B cell (primary cell): ENCODE measurements at regions not wholly inside any gene's neighbourhood (a gene's known extent, or its start where the extent isn't known, plus 50 kb on each side); places are given as distances from the start of the nearest gene placed in this dataset.

Experiments used
- ATAC-seq: fragments of 200-7000 bp; cut with Tn5 transposase; one replicate; pipeline ENCODE4 v1.10.0; 2021; ENCODE audit warnings: low read depth, mild to moderate bottlenecking, moderate number of reproducible peaks, moderate library complexity
- CTCF ChIA-PET: fragments of 350-600 bp; sonication (Branson Sonifier 250); formaldehyde crosslinking; loops from one replicate; lab custom pipeline; 2021; ENCODE audit warnings: antibody characterized with exemption, inconsistent platforms; lab: Charles Lee
- POLR2A ChIA-PET: fragments of 350-600 bp; sonication (Branson Sonifier 250); formaldehyde crosslinking; loops from one replicate; lab custom pipeline; 2021; ENCODE audit warnings: antibody characterized with exemption; lab: Charles Lee
- DNase-seq: peaks from one replicate; pipeline ENCODE4 v3.0.0; 2013
- H2AFZ ChIP-seq: 2 replicates; pipeline ENCODE4 v1.6.1; 2012; ENCODE audit warnings: mild to moderate bottlenecking, low read depth, low read length; ENCODE audit not compliant: insufficient read depth, poor library complexity, severe bottlenecking
- H3K27ac ChIP-seq, 2 donors: 1 replicate in 1 of 2; 2 replicates in 1 of 2; pipeline ENCODE4 v1.5.1; 2012 to 2013; ENCODE audit warnings: low read length in 2 of 2, mild to moderate bottlenecking in 2 of 2, moderate library complexity in 1 of 2
- H3K27me3 ChIP-seq, 4 experiments: fragments of 200-600 bp in 1 of 4; sonication (generic) in 1 of 4; replicated peaks in 1 of 4; 1 replicate in 2 of 4; 2 replicates in 2 of 4; pipeline versions ENCODE4 v1.6.1 to v1.7.0; 2013 to 2016; ENCODE audit warnings: low read length in 3 of 4, mild to moderate bottlenecking in 2 of 4, mixed read lengths in 1 of 4, moderate library complexity in 1 of 4; ENCODE audit not compliant: insufficient read depth in 4 of 4, control insufficient read depth in 3 of 4; ENCODE audit errors: control extremely low read depth in 1 of 4
- H3K36me3 ChIP-seq, 2 experiments: replicated peaks in 1 of 2; 1 replicate in 1 of 2; 2 replicates in 1 of 2; pipeline versions ENCODE4 v1.6.1 to v1.7.1; 2013; ENCODE audit warnings: low read length in 1 of 2; ENCODE audit not compliant: insufficient read depth in 2 of 2, control insufficient read depth in 1 of 2; ENCODE audit errors: control extremely low read depth in 1 of 2, extremely low read depth in 1 of 2
- H3K4me1 ChIP-seq, 2 donors: fragments of 200-600 bp in 1 of 2; sonication (generic) in 1 of 2; 1 replicate in 1 of 2; 2 replicates in 1 of 2; pipeline versions ENCODE4 v1.5.1 to v1.6.1; 2013 to 2017; ENCODE audit warnings: low read length in 2 of 2; ENCODE audit not compliant: control insufficient read depth in 2 of 2, insufficient read depth in 2 of 2
- H3K4me2 ChIP-seq: replicated peaks from 2 replicates; pipeline ENCODE3; 2012; ENCODE audit warnings: mild to moderate bottlenecking, low read depth, low read length; ENCODE audit not compliant: poor library complexity, severe bottlenecking
- H3K4me3 ChIP-seq, 5 experiments: fragments of 200-600 bp in 1 of 5; sonication (generic) in 1 of 5; 1 replicate in 3 of 5; 2 replicates in 2 of 5; pipeline versions ENCODE4 v1.5.1 to v1.7.0; 2011 to 2016; ENCODE audit warnings: low read length in 4 of 5, mild to moderate bottlenecking in 4 of 5, low read depth in 2 of 5, control low read depth in 1 of 5, moderate library complexity in 1 of 5; ENCODE audit not compliant: insufficient read depth in 1 of 5; ENCODE audit errors: control extremely low read depth in 1 of 5, extremely low read depth in 1 of 5
- H3K79me2 ChIP-seq: fragments of 200-600 bp; sonication (generic); one replicate; pipeline ENCODE4 v1.6.0; 2016; ENCODE audit warnings: low read length; ENCODE audit not compliant: control insufficient read depth, insufficient read depth
- H3K9ac ChIP-seq: fragments of 200-600 bp; sonication (generic); 2 replicates; pipeline ENCODE4 v1.6.1; 2017; ENCODE audit warnings: mild to moderate bottlenecking, low read length, moderate library complexity
- H3K9me3 ChIP-seq, 3 donors: one replicate each; pipeline versions ENCODE4 v1.6.1 to v1.7.1; 2013; ENCODE audit warnings: low read length in 2 of 3; ENCODE audit not compliant: control insufficient read depth in 2 of 3, insufficient read depth in 1 of 3; ENCODE audit errors: control extremely low read depth in 1 of 3
- H4K20me1 ChIP-seq: 2 replicates; pipeline ENCODE4 v1.6.0; 2012; ENCODE audit warnings: mild to moderate bottlenecking, low read length; ENCODE audit not compliant: insufficient read depth, control insufficient read depth, poor library complexity, severe bottlenecking
- H3K27ac Mint-ChIP-seq: one replicate; pipeline ENCODE4 v1.8.0; 2021; ENCODE audit warnings: mixed read lengths
- H3K27me3 Mint-ChIP-seq: one replicate; pipeline ENCODE4 v1.8.0; 2021; ENCODE audit warnings: mixed read lengths
- H3K4me1 Mint-ChIP-seq: one replicate; pipeline ENCODE4 v1.8.0; 2021; ENCODE audit warnings: mixed read lengths
- H3K4me3 Mint-ChIP-seq: one replicate; pipeline ENCODE4 v1.8.0; 2021; ENCODE audit warnings: mixed read lengths
- H3K9me3 Mint-ChIP-seq: one replicate; pipeline ENCODE4 v1.8.0; 2022; ENCODE audit warnings: mixed read lengths; ENCODE audit not compliant: insufficient read depth
- EZH2 ChIP-seq: IDR thresholded peaks from 2 replicates; pipeline ENCODE4 v1.6.1; 2012; ENCODE audit warnings: borderline replicate concordance, low read depth, mild to moderate bottlenecking, moderate library complexity, low read length; ENCODE audit not compliant: insufficient read depth, poor library complexity, severe bottlenecking
- whole genome bisulfite sequencing: methylation state at CpG from one replicate; pipeline ENCODE4 v1.1.5; 2013; ENCODE audit warnings: missing lambda C conversion rate; ENCODE audit not compliant: insufficient coverage; 5-methylcytosine and 5-hydroxymethylcytosine counted together
- intact Hi-C: fragments of 100-400 bp; cut with micrococcal nuclease; formaldehyde crosslinking; loops from one replicate; pipeline ENCODE4 v1.10.0; 2022
- TF ChIP-seq, protein P1 (sequence below): fragments of 200-600 bp; IDR thresholded peaks from one replicate; pipeline ENCODE4 v1.8.0; 2022; ENCODE audit warnings: antibody characterized with exemption, mild to moderate bottlenecking

DNA sequence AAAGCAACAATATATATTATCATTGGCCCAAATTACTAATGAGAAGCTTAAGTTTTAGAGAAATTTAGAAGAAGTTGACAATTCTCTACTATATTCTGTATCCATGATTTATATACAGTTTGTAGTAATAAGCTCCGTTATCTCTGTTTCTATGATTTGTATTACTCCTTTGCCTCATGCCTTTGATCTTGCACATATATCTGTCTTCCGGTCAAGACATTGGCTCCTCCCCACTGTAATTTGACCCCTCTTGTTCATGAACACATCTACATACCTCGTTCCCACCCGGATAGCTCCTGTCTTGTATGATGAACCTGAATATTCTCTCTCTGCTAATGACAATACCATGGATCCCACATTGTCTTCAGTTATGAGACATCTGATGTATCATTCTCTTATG is 581.0 kb upstream of the RGS18 start:
- ATAC-seq (no peak), DNase-seq (no peak)
- ChIA-PET CTCF (no interaction called here), POLR2A (no interaction called here)
- H3K4me1 ChIP-seq, result no peaks in the 10 kb centered on the region
- WGBS, result 83% methylated on average over 3 of the region's 4 CpGs
- no peaks in the 10 kb centered on the region for H3K4me1 Mint-ChIP-seq
- no peaks in the 10 kb centered on the region for H3K27me3 Mint-ChIP-seq
- H4K20me1 ChIP-seq, result no peaks in the 10 kb centered on the region
- H3K36me3 ChIP-seq, result no peaks in the 10 kb centered on the region
- H3K27ac Mint-ChIP-seq, result no peak overlapping the region
- no peak overlapping the region for H3K4me2 ChIP-seq
- no peak overlapping the region for H3K4me3 ChIP-seq
- no peak overlapping the region for H3K9ac ChIP-seq
- intact Hi-C loops, result no loop called here
- H3K9me3 ChIP-seq, result no peaks in the 10 kb centered on the region
- H2AFZ ChIP-seq, result no peak overlapping the region
- no peak overlapping the region for H3K4me3 Mint-ChIP-seq
- TF ChIP-seq EZH2, result no peak
- TF ChIP-seq, protein P1, sequence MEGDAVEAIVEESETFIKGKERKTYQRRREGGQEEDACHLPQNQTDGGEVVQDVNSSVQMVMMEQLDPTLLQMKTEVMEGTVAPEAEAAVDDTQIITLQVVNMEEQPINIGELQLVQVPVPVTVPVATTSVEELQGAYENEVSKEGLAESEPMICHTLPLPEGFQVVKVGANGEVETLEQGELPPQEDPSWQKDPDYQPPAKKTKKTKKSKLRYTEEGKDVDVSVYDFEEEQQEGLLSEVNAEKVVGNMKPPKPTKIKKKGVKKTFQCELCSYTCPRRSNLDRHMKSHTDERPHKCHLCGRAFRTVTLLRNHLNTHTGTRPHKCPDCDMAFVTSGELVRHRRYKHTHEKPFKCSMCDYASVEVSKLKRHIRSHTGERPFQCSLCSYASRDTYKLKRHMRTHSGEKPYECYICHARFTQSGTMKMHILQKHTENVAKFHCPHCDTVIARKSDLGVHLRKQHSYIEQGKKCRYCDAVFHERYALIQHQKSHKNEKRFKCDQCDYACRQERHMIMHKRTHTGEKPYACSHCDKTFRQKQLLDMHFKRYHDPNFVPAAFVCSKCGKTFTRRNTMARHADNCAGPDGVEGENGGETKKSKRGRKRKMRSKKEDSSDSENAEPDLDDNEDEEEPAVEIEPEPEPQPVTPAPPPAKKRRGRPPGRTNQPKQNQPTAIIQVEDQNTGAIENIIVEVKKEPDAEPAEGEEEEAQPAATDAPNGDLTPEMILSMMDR, result no peak
- H3K27ac ChIP-seq, result no peak overlapping the region
- H3K27me3 ChIP-seq, result no peaks in the 10 kb centered on the region
- peaks cover 3% of the 10 kb centered on the region for H3K9me3 Mint-ChIP-seq
- no peaks in the 10 kb centered on the region for H3K79me2 ChIP-seq

DNA sequence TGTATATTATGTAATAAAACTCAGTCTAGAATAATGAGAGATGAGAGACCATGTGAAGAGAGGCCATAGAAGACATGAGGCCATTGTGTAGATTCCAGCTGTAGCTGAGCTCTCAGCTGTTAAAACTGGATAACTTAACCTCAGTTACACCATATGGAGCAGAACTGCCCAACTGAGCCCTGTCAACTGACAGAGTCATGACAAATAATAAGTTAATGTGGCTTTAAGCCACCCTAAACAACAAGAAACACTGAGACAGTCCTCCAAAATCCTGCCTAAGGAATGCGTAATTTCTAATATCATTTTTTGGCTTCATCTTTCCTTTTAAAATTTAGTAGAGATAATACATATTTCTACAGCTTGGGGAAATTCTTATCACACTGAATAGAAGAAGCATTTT is 580.0 kb upstream of the RGS18 start:
- no peaks in the 10 kb centered on the region for H3K79me2 ChIP-seq
- no peak for ATAC-seq
- no peaks in the 10 kb centered on the region for H3K4me1 ChIP-seq
- H3K9me3 ChIP-seq, result no peaks in the 10 kb centered on the region
- no peak overlapping the region for H3K4me3 Mint-ChIP-seq
- CTCF ChIA-PET, result no interaction called here
- TF ChIP-seq EZH2, result no peak
- TF ChIP-seq, protein P1, result no peak
- intact Hi-C loops, result no loop called here
- H3K9ac ChIP-seq, result no peak overlapping the region
- no peaks in the 10 kb centered on the region for H3K36me3 ChIP-seq
- POLR2A ChIA-PET, result no interaction called here
- no CpG with 5 or more reads among the region's 1 CpG for whole genome bisulfite sequencing
- no peak overlapping the region for H3K4me3 ChIP-seq
- peaks cover 3% of the 10 kb centered on the region for H3K9me3 Mint-ChIP-seq
- H3K4me1 Mint-ChIP-seq, result no peaks in the 10 kb centered on the region
- no peak for DNase-seq
- H2AFZ ChIP-seq, result no peak overlapping the region
- no peak overlapping the region for H3K27ac ChIP-seq
- no peak overlapping the region for H3K4me2 ChIP-seq
- H3K27ac Mint-ChIP-seq, result no peak overlapping the region
- no peaks in the 10 kb centered on the region for H4K20me1 ChIP-seq
- H3K27me3 ChIP-seq, result no peaks in the 10 kb centered on the region
- no peaks in the 10 kb centered on the region for H3K27me3 Mint-ChIP-seq
